SK-N-SH treated with all-trans-retinoic acid at 6 μM for 48 hours (cell line): ENCODE measurements at regions not wholly inside any gene's neighbourhood (a gene's known extent, or its start where the extent isn't known, plus 50 kb on each side); places are given as distances from the start of the nearest gene placed in this dataset.

Experiments
- ATAC-seq: fragments of 200-7000 bp; cut with Tn5 transposase; 3 replicates; pipeline ENCODE4 v1.9.1; 2020; ENCODE audit warnings: mild to moderate bottlenecking, moderate library complexity
- ARNTL ChIP-seq: fragments of 450-650 bp; formaldehyde crosslinking; IDR thresholded peaks from 2 replicates; pipeline ENCODE4 v1.5.0; 2020; ENCODE audit warnings: low read depth, mild to moderate bottlenecking, moderate library complexity, borderline replicate concordance
- BACH2 ChIP-seq: fragments of 250-450 bp; sonication (Bioruptor Pico); IDR thresholded peaks from 2 replicates; pipeline ENCODE4 v1.9.0; 2021; ENCODE audit warnings: mild to moderate bottlenecking, borderline replicate concordance
- CREB5 ChIP-seq: fragments of 250-450 bp; sonication (Bioruptor Pico); IDR thresholded peaks from 2 replicates; pipeline ENCODE4 v1.5.1; 2020; ENCODE audit warnings: low read depth, mild to moderate bottlenecking, moderate library complexity
- CSRNP3 ChIP-seq: fragments of 250-450 bp; sonication (Bioruptor Pico); IDR thresholded peaks from 2 replicates; pipeline ENCODE4 v1.5.1; 2021; ENCODE audit warnings: mild to moderate bottlenecking, moderate library complexity
- ESRRG ChIP-seq: fragments of 250-450 bp; sonication (Bioruptor Pico); IDR thresholded peaks from 2 replicates; pipeline ENCODE4 v1.6.1; 2021; ENCODE audit warnings: mild to moderate bottlenecking
- GLIS3 ChIP-seq: fragments of 250-450 bp; sonication (Bioruptor Pico); IDR thresholded peaks from 2 replicates; pipeline ENCODE4 v1.5.0; 2020; ENCODE audit warnings: mild to moderate bottlenecking, moderate library complexity
- ISL1 ChIP-seq: fragments of 250-450 bp; sonication (Bioruptor Pico); IDR thresholded peaks from 2 replicates; pipeline ENCODE4 v2.1.2; 2022; ENCODE audit warnings: mild to moderate bottlenecking, moderate library complexity
- OSR1 ChIP-seq: fragments of 250-450 bp; sonication (Bioruptor Pico); IDR thresholded peaks from 2 replicates; pipeline ENCODE4 v1.8.0; 2022; ENCODE audit warnings: moderate library complexity, mild to moderate bottlenecking, inconsistent platforms
- PPARA ChIP-seq: fragments of 250-450 bp; sonication (Bioruptor Pico); IDR thresholded peaks from 2 replicates; pipeline ENCODE4 v1.5.0; 2020; ENCODE audit warnings: mild to moderate bottlenecking, borderline replicate concordance
- RARB ChIP-seq: fragments of 250-450 bp; sonication (Bioruptor Pico); IDR thresholded peaks from 2 replicates; pipeline ENCODE4 v1.8.0; 2021; ENCODE audit warnings: mild to moderate bottlenecking, moderate library complexity
- SNAI2 ChIP-seq: fragments of 250-450 bp; sonication (Bioruptor Pico); IDR thresholded peaks from 2 replicates; pipeline ENCODE4 v1.5.0; 2020; ENCODE audit warnings: mild to moderate bottlenecking, moderate library complexity
- TCF4 ChIP-seq: fragments of 250-450 bp; sonication (Bioruptor Pico); IDR thresholded peaks from 2 replicates; pipeline ENCODE4 v1.8.0; 2021; ENCODE audit warnings: mild to moderate bottlenecking, moderate library complexity, borderline replicate concordance
- TOX ChIP-seq: fragments of 250-450 bp; sonication (Bioruptor Pico); IDR thresholded peaks from 2 replicates; pipeline ENCODE4 v1.8.0; 2021; ENCODE audit warnings: mild to moderate bottlenecking, moderate library complexity, borderline replicate concordance
- ZFP3 ChIP-seq: fragments of 250-450 bp; sonication (Bioruptor Pico); IDR thresholded peaks from 2 replicates; pipeline ENCODE4 v1.5.0; 2020; ENCODE audit warnings: mild to moderate bottlenecking, moderate library complexity
- ZFP30 ChIP-seq: fragments of 450-650 bp; formaldehyde crosslinking; IDR thresholded peaks from 2 replicates; pipeline ENCODE4 v1.5.0; 2022; ENCODE audit warnings: mild to moderate bottlenecking, moderate library complexity
- ZNF70 ChIP-seq: fragments of 450-650 bp; formaldehyde crosslinking; IDR thresholded peaks from 2 replicates; pipeline ENCODE4 v1.5.0; 2020; ENCODE audit warnings: mild to moderate bottlenecking, moderate library complexity
- ZNF8 ChIP-seq: fragments of 450-650 bp; formaldehyde crosslinking; IDR thresholded peaks from 2 replicates; pipeline ENCODE4 v1.5.0; 2020; ENCODE audit warnings: mild to moderate bottlenecking, moderate library complexity
- TF ChIP-seq, protein P1 (sequence below): fragments of 250-450 bp; sonication (Bioruptor Pico); IDR thresholded peaks from 2 replicates; pipeline ENCODE4 v1.5.0; 2020; ENCODE audit warnings: mild to moderate bottlenecking, moderate library complexity
- TF ChIP-seq, protein P2 (sequence below): fragments of 250-450 bp; sonication (Bioruptor Pico); IDR thresholded peaks from 2 replicates; pipeline ENCODE4 v1.8.0; 2021; ENCODE audit warnings: low read depth, mild to moderate bottlenecking, moderate library complexity, borderline replicate concordance
- TF ChIP-seq, protein P3 (sequence below): fragments of 250-450 bp; sonication (Bioruptor Pico); IDR thresholded peaks from 2 replicates; pipeline ENCODE4 v1.8.0; 2020; ENCODE audit warnings: mild to moderate bottlenecking, moderate library complexity, borderline replicate concordance

DNA sequence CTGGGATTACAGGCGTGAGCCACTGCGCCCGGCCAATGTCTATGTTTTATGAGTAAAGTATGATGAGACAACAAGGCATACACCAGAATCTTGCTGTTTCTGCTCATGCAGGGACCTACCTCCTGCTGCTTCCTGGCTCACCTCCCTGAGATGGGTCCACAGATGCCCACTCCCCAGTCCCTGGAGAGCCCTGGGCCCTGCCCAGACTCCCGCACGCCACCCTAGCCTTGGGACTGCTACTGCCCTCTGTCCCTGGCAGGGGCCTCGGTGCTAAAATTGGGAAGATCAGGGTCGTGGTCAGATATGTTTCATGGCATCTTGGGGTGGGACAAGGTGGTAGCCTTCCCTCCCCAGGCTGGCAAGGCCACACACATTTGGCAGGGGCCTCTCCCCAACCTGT is 84.3 kb upstream of the BCOR start (continued):
- TF ChIP-seq ZFP3 (CRISPR knock-in tag) (no peak), CREB5 (CRISPR knock-in tag) (no peak), CSRNP3 (CRISPR knock-in tag) (no peak), TOX (CRISPR knock-in tag) (no peak), TCF4 (no peak), ZNF8 (CRISPR knock-in tag) (no peak)

DNA sequence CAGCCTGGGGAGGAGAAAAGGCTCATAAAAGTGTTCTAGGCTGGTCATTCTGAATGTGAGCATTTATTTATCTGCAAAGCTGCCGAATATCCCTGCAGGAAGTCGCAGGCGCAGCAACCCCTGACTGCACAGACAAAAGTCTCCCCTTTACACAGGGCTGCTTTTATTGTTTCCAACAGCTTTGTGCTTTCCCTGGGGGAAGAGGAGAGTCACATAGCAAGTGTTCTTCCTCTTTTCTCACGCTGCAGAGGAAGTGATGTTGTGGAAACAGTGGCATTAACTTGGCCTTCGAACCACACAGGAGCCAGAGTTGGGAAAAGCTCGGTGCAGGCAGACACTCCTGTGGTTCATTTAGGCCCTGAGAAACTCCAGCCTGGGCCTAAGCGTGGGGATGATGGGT is 81.5 kb upstream of the BCOR start:
- no peak for ATAC-seq
- no peak for TF ChIP-seq ZFP30 (CRISPR knock-in tag)
- no peak for TF ChIP-seq ESRRG
- no peak for TF ChIP-seq ZFP3 (CRISPR knock-in tag)
- no peak for TF ChIP-seq OSR1 (CRISPR knock-in tag)
- TF ChIP-seq, protein P1, sequence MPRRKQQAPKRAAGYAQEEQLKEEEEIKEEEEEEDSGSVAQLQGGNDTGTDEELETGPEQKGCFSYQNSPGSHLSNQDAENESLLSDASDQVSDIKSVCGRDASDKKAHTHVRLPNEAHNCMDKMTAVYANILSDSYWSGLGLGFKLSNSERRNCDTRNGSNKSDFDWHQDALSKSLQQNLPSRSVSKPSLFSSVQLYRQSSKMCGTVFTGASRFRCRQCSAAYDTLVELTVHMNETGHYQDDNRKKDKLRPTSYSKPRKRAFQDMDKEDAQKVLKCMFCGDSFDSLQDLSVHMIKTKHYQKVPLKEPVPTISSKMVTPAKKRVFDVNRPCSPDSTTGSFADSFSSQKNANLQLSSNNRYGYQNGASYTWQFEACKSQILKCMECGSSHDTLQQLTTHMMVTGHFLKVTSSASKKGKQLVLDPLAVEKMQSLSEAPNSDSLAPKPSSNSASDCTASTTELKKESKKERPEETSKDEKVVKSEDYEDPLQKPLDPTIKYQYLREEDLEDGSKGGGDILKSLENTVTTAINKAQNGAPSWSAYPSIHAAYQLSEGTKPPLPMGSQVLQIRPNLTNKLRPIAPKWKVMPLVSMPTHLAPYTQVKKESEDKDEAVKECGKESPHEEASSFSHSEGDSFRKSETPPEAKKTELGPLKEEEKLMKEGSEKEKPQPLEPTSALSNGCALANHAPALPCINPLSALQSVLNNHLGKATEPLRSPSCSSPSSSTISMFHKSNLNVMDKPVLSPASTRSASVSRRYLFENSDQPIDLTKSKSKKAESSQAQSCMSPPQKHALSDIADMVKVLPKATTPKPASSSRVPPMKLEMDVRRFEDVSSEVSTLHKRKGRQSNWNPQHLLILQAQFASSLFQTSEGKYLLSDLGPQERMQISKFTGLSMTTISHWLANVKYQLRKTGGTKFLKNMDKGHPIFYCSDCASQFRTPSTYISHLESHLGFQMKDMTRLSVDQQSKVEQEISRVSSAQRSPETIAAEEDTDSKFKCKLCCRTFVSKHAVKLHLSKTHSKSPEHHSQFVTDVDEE = no peak
- no peak for TF ChIP-seq TOX (CRISPR knock-in tag)
- TF ChIP-seq, protein P2, sequence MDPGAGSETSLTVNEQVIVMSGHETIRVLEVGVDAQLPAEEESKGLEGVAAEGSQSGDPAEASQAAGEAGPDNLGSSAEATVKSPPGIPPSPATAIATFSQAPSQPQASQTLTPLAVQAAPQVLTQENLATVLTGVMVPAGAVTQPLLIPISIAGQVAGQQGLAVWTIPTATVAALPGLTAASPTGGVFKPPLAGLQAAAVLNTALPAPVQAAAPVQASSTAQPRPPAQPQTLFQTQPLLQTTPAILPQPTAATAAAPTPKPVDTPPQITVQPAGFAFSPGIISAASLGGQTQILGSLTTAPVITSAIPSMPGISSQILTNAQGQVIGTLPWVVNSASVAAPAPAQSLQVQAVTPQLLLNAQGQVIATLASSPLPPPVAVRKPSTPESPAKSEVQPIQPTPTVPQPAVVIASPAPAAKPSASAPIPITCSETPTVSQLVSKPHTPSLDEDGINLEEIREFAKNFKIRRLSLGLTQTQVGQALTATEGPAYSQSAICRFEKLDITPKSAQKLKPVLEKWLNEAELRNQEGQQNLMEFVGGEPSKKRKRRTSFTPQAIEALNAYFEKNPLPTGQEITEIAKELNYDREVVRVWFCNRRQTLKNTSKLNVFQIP = no peak
- TF ChIP-seq BACH2 (CRISPR knock-in tag) = no peak
- no peak for TF ChIP-seq ARNTL (CRISPR knock-in tag)
- TF ChIP-seq, protein P3, sequence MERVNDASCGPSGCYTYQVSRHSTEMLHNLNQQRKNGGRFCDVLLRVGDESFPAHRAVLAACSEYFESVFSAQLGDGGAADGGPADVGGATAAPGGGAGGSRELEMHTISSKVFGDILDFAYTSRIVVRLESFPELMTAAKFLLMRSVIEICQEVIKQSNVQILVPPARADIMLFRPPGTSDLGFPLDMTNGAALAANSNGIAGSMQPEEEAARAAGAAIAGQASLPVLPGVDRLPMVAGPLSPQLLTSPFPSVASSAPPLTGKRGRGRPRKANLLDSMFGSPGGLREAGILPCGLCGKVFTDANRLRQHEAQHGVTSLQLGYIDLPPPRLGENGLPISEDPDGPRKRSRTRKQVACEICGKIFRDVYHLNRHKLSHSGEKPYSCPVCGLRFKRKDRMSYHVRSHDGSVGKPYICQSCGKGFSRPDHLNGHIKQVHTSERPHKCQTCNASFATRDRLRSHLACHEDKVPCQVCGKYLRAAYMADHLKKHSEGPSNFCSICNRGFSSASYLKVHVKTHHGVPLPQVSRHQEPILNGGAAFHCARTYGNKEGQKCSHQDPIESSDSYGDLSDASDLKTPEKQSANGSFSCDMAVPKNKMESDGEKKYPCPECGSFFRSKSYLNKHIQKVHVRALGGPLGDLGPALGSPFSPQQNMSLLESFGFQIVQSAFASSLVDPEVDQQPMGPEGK = no peak
- TF ChIP-seq, all 23 proteins: peak for 0

GRCh38 chrX:40177942-40178715 is 80.4 kb upstream of the BCOR start:
- no peak for ATAC-seq
- TF ChIP-seq ZNF8 (CRISPR knock-in tag) (no peak), TOX (CRISPR knock-in tag) (no peak), ZFP30 (CRISPR knock-in tag) (no peak), PPARA (CRISPR knock-in tag) (no peak), GLIS3 (no peak), BACH2 (CRISPR knock-in tag) (no peak), ZFP3 (CRISPR knock-in tag) (no peak), ZNF70 (CRISPR knock-in tag) (no peak), ISL1 (CRISPR knock-in tag) (no peak), SNAI2 (CRISPR knock-in tag) (no peak), RARB (CRISPR knock-in tag) (no peak), CSRNP3 (CRISPR knock-in tag) (no peak), TCF4 (no peak)
- TF ChIP-seq, protein P3 = no peak
